GM18505 (cell line): ENCODE measurements at regions not wholly inside any gene's neighbourhood (a gene's known extent, or its start where the extent isn't known, plus 50 kb on each side); places are given as distances from the start of the nearest gene placed in this dataset.

Source experiments
- ATAC-seq: cut with Tn5 transposase; IDR thresholded peaks from one replicate; pipeline ENCODE4 v1.9.1; 2021; ENCODE audit not compliant: unreplicated experiment
- POLR2A ChIP-seq: IDR thresholded peaks from 4 replicates; pipeline ENCODE4 v1.6.1; 2011; ENCODE audit warnings: borderline replicate concordance; ENCODE audit not compliant: insufficient read depth, insufficient read length; ENCODE audit errors: extremely low read depth

DNA sequence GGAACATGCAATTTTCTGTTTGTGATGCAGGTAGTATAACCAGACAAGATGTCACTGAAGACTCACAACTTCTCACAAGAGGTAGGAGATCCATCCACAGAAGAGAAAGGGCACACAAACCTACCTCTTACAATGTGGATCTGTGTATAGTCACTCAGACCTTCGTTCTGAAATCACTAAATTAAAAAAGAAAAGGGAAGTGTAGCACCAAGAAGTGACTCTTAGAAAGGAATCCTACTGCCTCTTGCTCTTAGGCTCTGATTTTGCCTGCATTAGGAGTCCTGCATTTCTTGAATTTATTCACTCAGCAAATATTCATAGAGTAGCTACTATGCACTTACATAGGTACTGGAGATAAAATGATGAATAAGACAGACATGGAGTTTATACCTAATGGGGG lies 347.6 kb downstream of the BMP4 start:
- ATAC-seq: no peak
- TF ChIP-seq POLR2A: no peak

DNA sequence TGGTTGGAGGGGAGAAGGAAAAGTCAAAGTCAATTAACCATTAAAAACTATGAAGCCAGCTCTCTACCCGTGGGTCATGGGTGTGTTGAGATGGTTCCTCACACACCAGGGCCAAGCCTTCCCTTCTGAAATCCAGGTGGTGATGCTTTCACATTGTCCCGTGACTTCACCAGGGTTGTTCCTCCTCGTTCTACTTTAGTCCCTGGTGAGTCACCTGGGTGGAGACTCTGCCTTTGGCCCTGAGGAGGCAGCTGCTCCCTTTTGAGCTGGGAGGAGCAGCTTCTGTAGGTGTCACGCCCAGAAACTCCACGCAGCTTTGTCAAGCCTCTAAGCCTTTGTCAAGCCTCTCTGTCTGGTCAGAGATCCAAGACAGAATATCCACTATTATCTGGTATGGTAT lies 348.3 kb downstream of the BMP4 start:
- no peak for ATAC-seq
- no peak for TF ChIP-seq POLR2A

DNA sequence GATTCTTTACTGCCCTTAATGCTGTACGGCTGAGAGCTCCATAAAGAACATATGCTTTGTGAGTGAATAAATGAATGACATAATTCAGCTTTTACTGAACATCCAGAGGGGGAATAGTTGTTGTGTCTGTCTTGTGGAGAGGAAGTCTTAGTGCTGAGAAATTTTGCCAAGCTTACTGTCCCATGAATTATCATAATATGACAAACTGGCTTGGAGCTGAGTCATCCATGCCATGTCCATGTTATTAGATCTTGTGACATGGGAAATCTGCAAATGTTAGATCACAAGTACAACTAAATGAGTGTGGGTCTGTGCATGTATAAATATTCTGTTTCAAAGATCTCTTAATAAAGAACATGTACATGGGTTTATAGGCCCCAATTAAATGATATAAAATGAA lies 350.4 kb downstream of the BMP4 start:
- ATAC-seq: no peak
- TF ChIP-seq POLR2A: no peak

DNA sequence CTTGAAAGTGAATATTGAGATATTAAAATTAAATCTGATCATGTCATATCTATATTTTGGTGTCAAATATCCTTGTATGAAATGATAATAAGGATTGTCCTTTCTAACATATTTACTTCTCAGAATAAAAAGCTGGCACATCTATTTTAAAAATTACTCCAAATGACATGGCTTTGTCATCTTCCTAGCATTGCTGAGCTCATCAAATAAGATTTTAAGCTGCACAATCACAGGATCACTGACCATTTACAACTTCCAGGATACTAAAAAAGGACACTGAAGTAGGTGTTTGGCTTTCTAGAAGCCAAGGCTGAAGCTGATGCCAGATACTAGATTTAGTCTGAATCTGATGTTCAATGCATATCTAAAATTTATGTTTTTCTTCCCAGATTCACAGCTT lies 351.1 kb downstream of the BMP4 start:
- TF ChIP-seq POLR2A: no peak
- no peak for ATAC-seq

DNA sequence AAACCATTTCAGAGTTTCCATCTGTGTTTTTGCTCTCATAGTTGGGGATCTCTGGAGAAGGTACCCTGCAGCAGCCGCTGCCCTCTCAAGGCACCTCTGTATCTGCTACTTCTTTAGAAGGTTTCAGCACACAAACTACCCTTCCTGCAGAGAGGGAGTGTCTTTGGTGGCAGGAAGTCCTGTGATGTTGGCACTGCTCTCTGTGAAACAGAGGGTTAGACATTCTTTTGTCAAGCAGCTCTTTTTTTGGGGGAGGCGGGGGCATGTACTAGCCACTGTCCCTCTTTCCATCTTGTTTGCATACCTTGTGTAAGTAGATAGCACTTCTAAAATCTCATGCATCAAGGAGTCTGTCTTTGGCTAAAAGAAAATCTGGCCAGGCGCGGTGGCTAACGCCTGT lies 352.6 kb downstream of the BMP4 start:
- no peak for ATAC-seq
- no peak for TF ChIP-seq POLR2A

DNA sequence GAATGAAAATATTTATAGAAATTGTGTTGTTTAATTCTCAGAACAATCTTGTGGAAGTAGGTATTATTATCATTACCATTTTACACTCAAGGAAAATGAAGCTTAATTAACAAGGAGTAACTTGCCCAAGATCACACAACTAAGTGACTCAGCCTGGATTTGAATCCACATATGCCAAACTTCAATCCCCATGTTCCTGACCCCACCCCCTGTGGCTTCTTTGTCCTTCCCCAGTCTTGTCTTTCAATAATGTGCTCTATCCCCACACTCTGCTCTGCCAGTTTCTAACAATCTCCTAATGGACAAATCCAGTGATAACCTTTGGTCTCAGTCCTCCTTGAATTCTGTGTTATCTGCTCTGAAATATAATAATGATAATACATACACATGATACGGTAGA lies 355.2 kb downstream of the BMP4 start:
- ATAC-seq: no peak
- no peak for TF ChIP-seq POLR2A

DNA sequence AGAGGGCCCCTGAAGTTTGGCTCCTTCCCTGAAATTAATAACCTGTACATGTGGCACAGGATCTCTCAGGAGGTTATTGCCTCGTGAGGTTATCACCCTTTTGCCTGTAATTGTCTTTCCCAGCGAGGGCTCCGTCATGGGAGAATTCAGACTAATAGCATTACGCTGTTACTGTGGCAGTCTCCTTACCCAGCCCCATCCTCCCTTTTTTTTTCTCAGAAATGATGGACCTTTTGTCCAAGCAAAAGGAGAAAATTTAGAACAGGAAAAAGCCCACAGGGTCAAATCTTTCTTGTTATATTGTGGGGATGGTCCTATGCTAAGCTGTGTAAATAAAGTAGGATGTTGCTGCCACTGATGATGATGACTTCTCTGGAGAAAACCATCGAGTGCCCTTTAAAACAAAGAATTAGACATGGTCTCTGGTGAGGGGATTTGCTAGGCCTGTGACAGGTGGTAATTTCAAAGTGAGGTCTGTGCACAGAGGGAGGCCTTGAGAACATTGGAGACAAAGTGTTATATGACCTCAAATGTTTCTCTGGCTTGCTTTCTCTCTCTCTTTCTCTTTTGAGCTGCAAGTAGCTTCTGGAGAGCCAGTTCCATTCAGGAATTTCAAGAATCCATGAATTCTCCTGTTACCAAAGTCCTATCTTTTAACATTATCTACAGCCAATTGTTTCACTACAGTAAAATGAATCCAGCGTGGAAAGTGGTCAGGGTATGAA lies 357.2 kb downstream of the BMP4 start:
- no peak for TF ChIP-seq POLR2A
- ATAC-seq: no peak

DNA sequence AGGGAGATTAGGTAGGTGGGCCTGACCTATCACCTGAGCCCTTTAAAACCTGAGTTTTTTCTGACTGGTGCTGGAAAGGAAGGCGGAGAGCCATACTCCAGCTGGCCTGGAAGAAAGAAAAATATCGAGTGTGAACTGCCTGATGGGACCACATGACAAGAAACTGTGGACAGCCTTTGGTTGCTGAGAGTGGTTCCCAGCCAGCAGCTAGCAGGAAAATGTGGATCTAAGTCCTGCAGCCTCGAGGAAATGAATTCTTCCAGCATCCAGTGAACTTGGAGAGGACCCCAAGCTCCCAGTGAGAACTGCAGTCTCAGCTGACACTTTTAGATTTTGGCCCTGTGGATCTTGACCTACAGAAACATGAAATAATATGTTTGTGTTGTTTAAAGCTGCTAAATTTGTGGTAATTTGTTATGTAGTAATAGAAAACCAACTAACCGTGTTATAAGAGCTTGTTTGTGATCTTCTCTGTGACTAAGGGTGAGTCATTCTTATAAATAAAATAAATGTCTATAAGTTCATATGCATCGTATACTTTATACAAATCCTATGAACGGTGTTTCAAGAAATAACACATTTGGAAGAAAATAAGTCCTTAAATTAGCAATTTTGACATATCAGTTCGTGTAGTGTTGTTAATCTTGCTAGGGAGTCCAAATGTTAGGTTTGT lies 359.6 kb downstream of the BMP4 start:
- TF ChIP-seq POLR2A: no peak
- no peak for ATAC-seq

DNA sequence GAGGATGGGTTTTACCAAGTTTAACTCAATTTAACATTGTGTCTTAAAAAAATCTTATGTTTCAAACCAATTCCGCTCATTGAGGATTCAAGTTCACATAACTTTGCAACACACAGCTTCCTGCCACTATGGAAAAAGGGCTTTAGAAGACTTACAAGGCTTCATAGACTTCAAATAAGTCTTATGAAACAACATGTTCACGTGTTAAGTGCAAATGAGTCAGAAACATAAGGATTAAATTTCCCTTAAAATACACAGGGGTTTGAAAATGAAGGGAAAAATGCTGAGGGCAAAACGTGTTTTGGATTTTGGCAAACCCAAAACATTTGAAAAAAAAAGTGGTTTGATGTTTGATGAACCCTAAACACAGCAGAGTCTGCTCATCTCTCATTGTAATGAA lies 364.8 kb downstream of the BMP4 start:
- ATAC-seq: no peak
- TF ChIP-seq POLR2A: no peak

DNA sequence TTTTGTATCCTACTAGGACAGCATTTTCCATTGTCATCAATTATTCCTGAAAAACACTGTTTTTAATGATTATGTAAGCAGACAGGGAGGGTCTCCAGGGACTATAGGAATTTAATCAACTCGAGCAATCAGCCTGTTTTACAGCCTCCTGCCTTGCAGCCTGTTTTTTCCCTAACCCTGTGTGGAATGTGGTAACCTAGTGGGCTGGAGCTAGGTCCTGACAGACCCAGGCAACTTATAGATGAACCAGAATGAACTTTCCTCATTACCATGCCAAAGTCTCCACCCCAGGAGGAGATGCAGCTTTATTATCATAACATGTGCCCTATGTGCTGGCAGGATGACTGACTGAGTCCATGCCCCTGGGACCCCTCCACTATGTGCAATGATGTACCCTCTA lies 375.1 kb downstream of the BMP4 start:
- no peak for ATAC-seq
- TF ChIP-seq POLR2A: no peak

DNA sequence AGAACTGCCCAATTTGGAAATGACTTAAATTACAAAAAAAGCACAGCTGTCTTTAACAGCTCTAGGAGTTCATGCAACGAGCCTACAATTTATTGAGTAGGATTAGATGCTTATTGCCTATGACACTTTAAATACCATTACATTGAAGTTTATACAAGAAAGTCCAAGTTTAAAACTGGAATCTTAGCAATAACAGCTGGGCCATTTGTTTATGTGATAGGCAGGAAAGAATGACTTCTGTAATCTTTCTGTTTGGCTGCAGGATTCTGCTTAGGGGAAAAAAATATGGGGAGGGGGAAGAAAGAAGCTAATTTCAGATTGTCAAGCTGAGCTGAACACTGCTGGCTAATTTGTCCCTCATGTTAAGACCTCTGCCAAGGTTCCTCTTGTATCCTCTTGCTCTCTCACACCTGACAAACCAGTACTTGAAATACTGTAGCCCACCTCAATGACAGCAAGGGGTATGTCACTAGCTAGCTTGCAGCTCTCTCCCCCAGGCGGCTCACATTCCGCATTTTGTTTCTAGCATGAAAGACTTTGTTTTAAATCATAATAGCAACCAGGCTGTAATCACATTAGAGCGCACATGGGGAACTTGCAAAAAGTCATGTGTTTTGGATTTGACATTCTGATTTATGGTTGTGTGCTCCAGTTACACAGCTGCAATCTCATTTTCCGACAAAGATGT lies 384.8 kb downstream of the BMP4 start:
- TF ChIP-seq POLR2A: no peak
- no peak for ATAC-seq

DNA sequence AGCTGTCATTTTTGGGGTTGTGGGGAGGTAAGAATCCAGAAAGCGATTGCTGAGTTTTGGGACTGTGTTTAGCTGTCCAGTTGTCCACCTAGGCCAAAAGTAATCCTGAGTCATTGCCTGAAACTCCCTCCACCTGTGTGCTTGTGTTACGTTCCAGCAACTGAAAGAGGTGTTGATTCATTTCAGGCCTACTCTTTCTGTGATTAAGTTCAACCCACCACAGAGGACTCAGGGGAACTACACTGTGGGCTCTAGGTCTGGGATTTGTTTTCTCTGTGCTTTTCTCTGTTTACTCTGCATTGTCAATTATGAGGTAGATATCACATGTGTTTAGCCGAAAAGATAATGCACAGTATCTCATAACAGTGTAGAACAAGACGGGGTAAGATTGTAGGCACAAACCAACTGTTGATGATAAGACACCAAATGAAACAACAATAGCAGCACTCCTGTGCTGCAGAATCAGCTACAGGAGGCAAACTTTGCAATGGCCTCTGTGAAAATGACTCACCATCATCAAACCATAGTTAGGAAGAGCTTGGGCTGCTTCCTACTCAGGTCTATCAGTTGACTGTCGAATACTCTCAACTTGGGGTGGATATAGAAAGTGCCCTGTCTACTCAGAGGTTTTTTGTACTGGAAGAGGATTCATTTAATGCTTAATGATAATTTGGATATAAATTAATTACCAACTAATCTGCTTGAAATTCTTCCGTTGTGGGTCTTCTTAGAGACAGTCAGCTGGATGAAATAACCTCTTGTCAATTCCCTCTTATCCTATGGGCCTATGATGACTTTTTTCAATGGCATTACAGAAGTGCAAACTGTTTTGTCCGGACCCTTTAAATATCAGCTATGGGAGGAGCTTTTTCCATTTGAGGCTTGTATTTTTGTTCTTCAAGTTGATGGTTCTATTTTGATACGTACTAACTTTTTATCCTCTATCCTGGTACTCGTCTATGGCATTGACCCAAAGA lies 385.9 kb downstream of the BMP4 start:
- TF ChIP-seq POLR2A: no peak
- ATAC-seq: peak; percentile 93

DNA sequence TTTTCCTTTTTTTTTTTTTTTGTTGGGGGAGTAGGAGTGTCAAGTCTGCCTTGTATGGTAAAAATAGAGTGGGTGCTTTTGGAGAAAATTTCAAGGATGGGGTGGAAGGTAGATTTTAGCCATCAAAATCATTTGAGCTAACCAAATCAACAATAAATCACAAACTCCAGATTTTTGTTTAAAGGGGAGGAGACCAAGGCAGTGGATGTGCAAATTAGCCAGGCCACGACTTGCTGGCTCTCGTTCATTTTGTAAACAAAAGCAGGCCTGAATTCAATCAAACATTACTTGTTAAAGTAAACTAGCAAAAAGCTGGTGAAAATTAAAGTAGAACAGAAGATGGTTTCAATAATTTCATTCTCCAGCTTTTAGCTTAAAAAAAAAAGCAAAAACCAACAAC lies 387.2 kb downstream of the BMP4 start:
- ATAC-seq: no peak
- no peak for TF ChIP-seq POLR2A
